HEK293 (cell line): ENCODE measurements at regions not wholly inside any gene's neighbourhood (a gene's known extent, or its start where the extent isn't known, plus 50 kb on each side); places are given as distances from the start of the nearest gene placed in this dataset.

Source experiments
- CTCF ChIA-PET: fragments of 350-600 bp; formaldehyde crosslinking; extraction: SDS; loops from one replicate; lab custom pipeline; 2021; ENCODE audit warnings: antibody characterized with exemption; lab: Yijun Ruan, JAX
- POLR2A ChIA-PET: fragments of 300-600 bp; formaldehyde crosslinking; extraction: SDS; loops from one replicate; lab custom pipeline; 2020; ENCODE audit warnings: antibody characterized with exemption, inconsistent platforms; lab: Yijun Ruan, JAX
- H3K27ac ChIP-seq: fragments of 200-500 bp; sonication (Bioruptor generic); 2 replicates; pipeline ENCODE4 v1.5.1; 2014; ENCODE audit warnings: low read depth, low read length, control low read depth, inconsistent platforms; ENCODE audit errors: extremely low read depth
- H3K36me3 ChIP-seq, 2 experiments: fragments of 200-500 bp in 1 of 2; sonication (Bioruptor generic) in 1 of 2; 1 replicate in 1 of 2; 2 replicates in 1 of 2; pipeline ENCODE4 v1.5.1; 2014 to 2017; ENCODE audit warnings: inconsistent platforms in 2 of 2, low read length in 2 of 2; ENCODE audit not compliant: control insufficient read depth in 2 of 2, insufficient read depth in 1 of 2
- H3K4me1 ChIP-seq: fragments of 200-500 bp; sonication (Bioruptor generic); 2 replicates; pipeline ENCODE4 v1.5.1; 2014; ENCODE audit warnings: mild to moderate bottlenecking, low read length, inconsistent platforms; ENCODE audit not compliant: control insufficient read depth, insufficient read depth
- H3K4me3 ChIP-seq: 2 replicates; pipeline ENCODE4 v1.5.1; 2011; ENCODE audit warnings: low read depth, mild to moderate bottlenecking, control low read depth, low read length, moderate library complexity
- H3K9me3 ChIP-seq: fragments of 200-500 bp; sonication (Bioruptor generic); 2 replicates; pipeline ENCODE4 v1.5.1; 2014; ENCODE audit warnings: low read depth, low read length, inconsistent platforms; ENCODE audit not compliant: control insufficient read depth, insufficient read depth
- IKZF3 ChIP-seq: fragments of 450-650 bp; IDR thresholded peaks from 2 replicates; pipeline ENCODE4 v1.5.0; 2018; ENCODE audit warnings: missing biosample characterization, mild to moderate bottlenecking, missing genetic modification characterization, moderate library complexity
- KLF9 ChIP-seq: fragments of 450-650 bp; formaldehyde crosslinking; IDR thresholded peaks from 2 replicates; pipeline ENCODE4 v1.5.1; 2016; ENCODE audit warnings: missing biosample characterization, missing genetic modification characterization, low read depth
- MZF1 ChIP-seq: fragments of 450-650 bp; formaldehyde crosslinking; IDR thresholded peaks from 2 replicates; pipeline ENCODE4 v1.5.1; 2017; ENCODE audit warnings: missing biosample characterization, missing genetic modification characterization, borderline replicate concordance
- SP2 ChIP-seq: fragments of 450-650 bp; formaldehyde crosslinking; IDR thresholded peaks from 2 replicates; pipeline ENCODE4 v1.5.1; 2016; ENCODE audit warnings: missing biosample characterization, missing genetic modification characterization
- ZFP3 ChIP-seq: fragments of 450-650 bp; formaldehyde crosslinking; IDR thresholded peaks from 2 replicates; pipeline ENCODE4 v1.5.1; 2016; ENCODE audit warnings: low read depth, missing biosample characterization, missing genetic modification characterization
- ZFP41 ChIP-seq: fragments of 450-650 bp; formaldehyde crosslinking; IDR thresholded peaks from 2 replicates; pipeline ENCODE4 v1.5.1; 2016; ENCODE audit warnings: missing biosample characterization, missing genetic modification characterization, borderline replicate concordance
- ZNF16 ChIP-seq: fragments of 450-650 bp; formaldehyde crosslinking; IDR thresholded peaks from 2 replicates; pipeline ENCODE4 v1.5.1; 2016; ENCODE audit warnings: low read depth, missing biosample characterization, missing genetic modification characterization
- ZNF174 ChIP-seq: fragments of 450-650 bp; formaldehyde crosslinking; IDR thresholded peaks from 2 replicates; pipeline ENCODE4 v1.5.0; 2017; ENCODE audit warnings: missing biosample characterization, mild to moderate bottlenecking, missing genetic modification characterization
- ZNF24 ChIP-seq: fragments of 450-650 bp; formaldehyde crosslinking; IDR thresholded peaks from 2 replicates; pipeline ENCODE4 v1.5.1; 2016; ENCODE audit warnings: missing biosample characterization, missing genetic modification characterization
- ZNF391 ChIP-seq: fragments of 450-650 bp; formaldehyde crosslinking; IDR thresholded peaks from 2 replicates; pipeline ENCODE4 v1.5.1; 2016; ENCODE audit warnings: low read depth, missing biosample characterization, missing genetic modification characterization, borderline replicate concordance
- ZNF561 ChIP-seq: fragments of 450-650 bp; IDR thresholded peaks from 2 replicates; pipeline ENCODE4 v1.5.1; 2018; ENCODE audit warnings: missing biosample characterization, missing genetic modification characterization, borderline replicate concordance
- ZNF629 ChIP-seq: fragments of 450-650 bp; formaldehyde crosslinking; IDR thresholded peaks from 2 replicates; pipeline ENCODE4 v1.5.1; 2017; ENCODE audit warnings: missing biosample characterization, missing genetic modification characterization
- ZNF701 ChIP-seq: fragments of 450-650 bp; formaldehyde crosslinking; IDR thresholded peaks from 2 replicates; pipeline ENCODE4 v1.5.1; 2016; ENCODE audit warnings: missing biosample characterization, missing genetic modification characterization
- ZNF747 ChIP-seq: fragments of 450-650 bp; formaldehyde crosslinking; IDR thresholded peaks from 2 replicates; pipeline ENCODE4 v1.5.1; 2016; ENCODE audit warnings: missing biosample characterization, missing genetic modification characterization
- ZNF785 ChIP-seq: fragments of 450-650 bp; formaldehyde crosslinking; IDR thresholded peaks from 2 replicates; pipeline ENCODE4 v1.5.1; 2016; ENCODE audit warnings: missing biosample characterization, missing genetic modification characterization
- ZNF830 ChIP-seq: fragments of 450-650 bp; IDR thresholded peaks from 2 replicates; pipeline ENCODE4 v1.5.0; 2018; ENCODE audit warnings: missing biosample characterization, missing genetic modification characterization, low read depth, mild to moderate bottlenecking, moderate library complexity
- TF ChIP-seq, protein P1 (sequence below): fragments of 450-650 bp; formaldehyde crosslinking; IDR thresholded peaks from 2 replicates; pipeline ENCODE4 v1.5.1; 2016; ENCODE audit warnings: missing biosample characterization, missing genetic modification characterization
- TF ChIP-seq, protein P2 (sequence below): fragments of 450-650 bp; formaldehyde crosslinking; IDR thresholded peaks from 2 replicates; pipeline ENCODE4 v1.5.1; 2016; ENCODE audit warnings: missing biosample characterization, missing genetic modification characterization
- TF ChIP-seq, protein P3 (sequence below): fragments of 450-650 bp; formaldehyde crosslinking; IDR thresholded peaks from 2 replicates; pipeline ENCODE4 v1.5.1; 2016; ENCODE audit warnings: missing biosample characterization, missing genetic modification characterization
- TF ChIP-seq, protein P4 (sequence below): fragments of 450-650 bp; formaldehyde crosslinking; IDR thresholded peaks from 2 replicates; pipeline ENCODE4 v1.5.1; 2016; ENCODE audit warnings: missing biosample characterization, missing genetic modification characterization
- TF ChIP-seq, protein P5 (sequence below): fragments of 450-650 bp; formaldehyde crosslinking; IDR thresholded peaks from 2 replicates; pipeline ENCODE4 v1.5.1; 2017; ENCODE audit warnings: missing biosample characterization, missing genetic modification characterization

- ChIA-PET CTCF (interaction anchor here (0.5 to 2.8 kb wide), 14 partner anchors 7 to 467 kb away, joined by 3 to 25 read pairs (median 6); no protein-coding TSS in a partner anchor), POLR2A (no interaction called here)
- Histone ChIP-seq H3K4me1 (no peaks in the 10 kb centered on the region), H3K36me3 (no peaks in the 10 kb centered on the region), H3K27ac (no peak overlapping the region), H3K9me3 (no peaks in the 10 kb centered on the region), H3K4me3 (no peak overlapping the region)
- TF ChIP-seq ZNF174 (tag by site-specific recombination) (no peak), ZNF24 (tag by site-specific recombination) (no peak), ZNF747 (no peak), ZNF830 (tag by site-specific recombination) (no peak)
- TF ChIP-seq, protein P1, sequence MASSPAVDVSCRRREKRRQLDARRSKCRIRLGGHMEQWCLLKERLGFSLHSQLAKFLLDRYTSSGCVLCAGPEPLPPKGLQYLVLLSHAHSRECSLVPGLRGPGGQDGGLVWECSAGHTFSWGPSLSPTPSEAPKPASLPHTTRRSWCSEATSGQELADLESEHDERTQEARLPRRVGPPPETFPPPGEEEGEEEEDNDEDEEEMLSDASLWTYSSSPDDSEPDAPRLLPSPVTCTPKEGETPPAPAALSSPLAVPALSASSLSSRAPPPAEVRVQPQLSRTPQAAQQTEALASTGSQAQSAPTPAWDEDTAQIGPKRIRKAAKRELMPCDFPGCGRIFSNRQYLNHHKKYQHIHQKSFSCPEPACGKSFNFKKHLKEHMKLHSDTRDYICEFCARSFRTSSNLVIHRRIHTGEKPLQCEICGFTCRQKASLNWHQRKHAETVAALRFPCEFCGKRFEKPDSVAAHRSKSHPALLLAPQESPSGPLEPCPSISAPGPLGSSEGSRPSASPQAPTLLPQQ (tag by site-specific recombination), result no peak
These were observed 163.2 kb downstream of the SH2D4B start for GRCh38 chr10:80700760-80701444.

- Histone ChIP-seq H3K36me3 (no peaks in the 10 kb centered on the region), H3K27ac (no peak overlapping the region), H3K4me3 (no peak overlapping the region), H3K4me1 (no peaks in the 10 kb centered on the region), H3K9me3 (no peaks in the 10 kb centered on the region)
- no peak for TF ChIP-seq SP2 (tag by site-specific recombination)
- no peak for TF ChIP-seq KLF9 (tag by site-specific recombination)
- TF ChIP-seq, protein P2, sequence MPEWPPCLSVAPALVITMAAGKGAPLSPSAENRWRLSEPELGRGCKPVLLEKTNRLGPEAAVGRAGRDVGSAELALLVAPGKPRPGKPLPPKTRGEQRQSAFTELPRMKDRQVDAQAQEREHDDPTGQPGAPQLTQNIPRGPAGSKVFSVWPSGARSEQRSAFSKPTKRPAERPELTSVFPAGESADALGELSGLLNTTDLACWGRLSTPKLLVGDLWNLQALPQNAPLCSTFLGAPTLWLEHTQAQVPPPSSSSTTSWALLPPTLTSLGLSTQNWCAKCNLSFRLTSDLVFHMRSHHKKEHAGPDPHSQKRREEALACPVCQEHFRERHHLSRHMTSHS (tag by site-specific recombination), result no peak
- TF ChIP-seq ZNF391 (tag by site-specific recombination), result no peak
- TF ChIP-seq ZNF785, result no peak
- TF ChIP-seq IKZF3, result no peak
- no peak for TF ChIP-seq ZNF16 (tag by site-specific recombination)
- TF ChIP-seq ZFP3 (tag by site-specific recombination), result no peak
- TF ChIP-seq, protein P3, sequence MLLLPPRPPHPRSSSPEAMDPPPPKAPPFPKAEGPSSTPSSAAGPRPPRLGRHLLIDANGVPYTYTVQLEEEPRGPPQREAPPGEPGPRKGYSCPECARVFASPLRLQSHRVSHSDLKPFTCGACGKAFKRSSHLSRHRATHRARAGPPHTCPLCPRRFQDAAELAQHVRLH (tag by site-specific recombination), result no peak
- TF ChIP-seq MZF1, result no peak
- TF ChIP-seq, protein P4, sequence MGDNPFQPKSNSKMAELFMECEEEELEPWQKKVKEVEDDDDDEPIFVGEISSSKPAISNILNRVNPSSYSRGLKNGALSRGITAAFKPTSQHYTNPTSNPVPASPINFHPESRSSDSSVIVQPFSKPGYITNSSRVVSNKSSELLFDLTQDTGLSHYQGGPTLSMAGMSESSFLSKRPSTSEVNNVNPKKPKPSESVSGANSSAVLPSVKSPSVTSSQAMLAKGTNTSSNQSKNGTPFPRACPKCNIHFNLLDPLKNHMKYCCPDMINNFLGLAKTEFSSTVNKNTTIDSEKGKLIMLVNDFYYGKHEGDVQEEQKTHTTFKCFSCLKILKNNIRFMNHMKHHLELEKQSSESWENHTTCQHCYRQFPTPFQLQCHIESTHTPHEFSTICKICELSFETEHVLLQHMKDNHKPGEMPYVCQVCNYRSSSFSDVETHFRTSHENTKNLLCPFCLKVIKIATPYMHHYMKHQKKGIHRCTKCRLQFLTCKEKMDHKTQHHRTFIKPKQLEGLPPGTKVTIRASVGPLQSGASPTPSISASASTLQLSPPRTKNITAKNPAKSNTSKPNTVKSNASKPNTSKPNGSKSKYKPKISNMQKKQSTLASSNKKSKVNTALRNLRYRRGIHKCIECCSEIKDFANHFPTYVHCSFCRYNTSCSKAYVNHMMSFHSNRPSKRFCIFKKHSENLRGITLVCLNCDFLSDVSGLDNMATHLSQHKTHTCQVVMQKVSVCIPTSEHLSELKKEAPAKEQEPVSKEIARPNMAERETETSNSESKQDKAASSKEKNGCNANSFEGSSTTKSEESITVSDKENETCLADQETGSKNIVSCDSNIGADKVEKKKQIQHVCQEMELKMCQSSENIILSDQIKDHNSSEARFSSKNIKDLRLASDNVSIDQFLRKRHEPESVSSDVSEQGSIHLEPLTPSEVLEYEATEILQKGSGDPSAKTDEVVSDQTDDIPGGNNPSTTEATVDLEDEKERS (tag by site-specific recombination), result no peak
- TF ChIP-seq, protein P5, sequence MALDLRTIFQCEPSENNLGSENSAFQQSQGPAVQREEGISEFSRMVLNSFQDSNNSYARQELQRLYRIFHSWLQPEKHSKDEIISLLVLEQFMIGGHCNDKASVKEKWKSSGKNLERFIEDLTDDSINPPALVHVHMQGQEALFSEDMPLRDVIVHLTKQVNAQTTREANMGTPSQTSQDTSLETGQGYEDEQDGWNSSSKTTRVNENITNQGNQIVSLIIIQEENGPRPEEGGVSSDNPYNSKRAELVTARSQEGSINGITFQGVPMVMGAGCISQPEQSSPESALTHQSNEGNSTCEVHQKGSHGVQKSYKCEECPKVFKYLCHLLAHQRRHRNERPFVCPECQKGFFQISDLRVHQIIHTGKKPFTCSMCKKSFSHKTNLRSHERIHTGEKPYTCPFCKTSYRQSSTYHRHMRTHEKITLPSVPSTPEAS, result no peak
- TF ChIP-seq ZFP41, result no peak
- TF ChIP-seq ZNF561 (tag by site-specific recombination), result no peak
- TF ChIP-seq ZNF701 (tag by site-specific recombination), result no peak
- no peak for TF ChIP-seq ZNF629 (tag by site-specific recombination)
- CTCF ChIA-PET, result interaction anchor here (1.1 to 2.8 kb wide), 4 partner anchors 37 to 254 kb away, joined by 4 to 25 read pairs (median 8); no protein-coding TSS in a partner anchor
- POLR2A ChIA-PET, result no interaction called here
These were observed 164.0 kb downstream of the SH2D4B start for GRCh38 chr10:80701706-80702105.
